Dermis microvascular lymphatic vessel endothelial cell (primary cell): ENCODE measurements at regions not wholly inside any gene's neighbourhood (a gene's known extent, or its start where the extent isn't known, plus 50 kb on each side); places are given as distances from the start of the nearest gene placed in this dataset.
"Not testable (repeated sequence)": the region's sequence is repeated elsewhere in the genome, so short reads cannot be mapped to it uniquely, and the experiment has no call there.

ENCODE experiments used
- DNase-seq, 2 donors: peaks; one replicate each; pipeline versions ENCODE4 v3.0.0 to v3.0.0-alpha.2; 2010; ENCODE audit warnings: low read depth in 2 of 2

- no peak for DNase-seq
Measured at GRCh38 chr6:23633996-23634395, 492.0 kb upstream of the NRSN1 start.

GRCh38 chr6:23635150-23635549, 490.9 kb upstream of the NRSN1 start:
- no peak for DNase-seq

- no peak for DNase-seq
Measured at GRCh38 chr6:23637296-23637695, 488.7 kb upstream of the NRSN1 start.

GRCh38 chr6:23642849-23643248, 483.2 kb upstream of the NRSN1 start:
- DNase-seq = no peak

- no peak for DNase-seq
Measured at GRCh38 chr6:23647045-23647444, 479.0 kb upstream of the NRSN1 start.

GRCh38 chr6:23650676-23651075, 475.3 kb upstream of the NRSN1 start:
- no peak for DNase-seq

GRCh38 chr6:23654745-23655144, 471.3 kb upstream of the NRSN1 start:
- DNase-seq = no peak

GRCh38 chr6:23655525-23655924, 470.5 kb upstream of the NRSN1 start:
- no peak for DNase-seq

- no peak for DNase-seq
Measured at GRCh38 chr6:23656255-23657194, 469.5 kb upstream of the NRSN1 start.

- no peak for DNase-seq
Measured at GRCh38 chr6:23659125-23659524, 466.9 kb upstream of the NRSN1 start.

- DNase-seq = no peak
Measured at GRCh38 chr6:23661549-23661948, 464.5 kb upstream of the NRSN1 start.

- no peak for DNase-seq
Measured at GRCh38 chr6:23663096-23663495, 462.9 kb upstream of the NRSN1 start.

- no peak for DNase-seq
Measured at GRCh38 chr6:23663652-23664051, 462.4 kb upstream of the NRSN1 start.

GRCh38 chr6:23665911-23666310, 460.1 kb upstream of the NRSN1 start:
- DNase-seq = not testable (repeated sequence)

- DNase-seq = no peak
Measured at GRCh38 chr6:23672737-23673136, 453.3 kb upstream of the NRSN1 start.

GRCh38 chr6:23678626-23679025, 447.4 kb upstream of the NRSN1 start:
- no peak for DNase-seq

GRCh38 chr6:23681743-23682142, 444.3 kb upstream of the NRSN1 start:
- no peak for DNase-seq

- no peak for DNase-seq
Measured at GRCh38 chr6:23688650-23689049, 437.4 kb upstream of the NRSN1 start.

- DNase-seq = no peak
Measured at GRCh38 chr6:23690453-23691049, 435.5 kb upstream of the NRSN1 start.

GRCh38 chr6:23692184-23692583, 433.8 kb upstream of the NRSN1 start:
- no peak for DNase-seq

- DNase-seq = no peak
Measured at GRCh38 chr6:23696992-23697391, 429.0 kb upstream of the NRSN1 start.

- no peak for DNase-seq
Measured at GRCh38 chr6:23704479-23705052, 421.4 kb upstream of the NRSN1 start.

GRCh38 chr6:23705697-23706096, 420.3 kb upstream of the NRSN1 start:
- DNase-seq = no peak
